ENCODE measurements at regions not wholly inside any gene's neighbourhood (a gene's known extent, or its start where the extent isn't known, plus 50 kb on each side); places are given as distances from the start of the nearest gene placed in this dataset.

DNA sequence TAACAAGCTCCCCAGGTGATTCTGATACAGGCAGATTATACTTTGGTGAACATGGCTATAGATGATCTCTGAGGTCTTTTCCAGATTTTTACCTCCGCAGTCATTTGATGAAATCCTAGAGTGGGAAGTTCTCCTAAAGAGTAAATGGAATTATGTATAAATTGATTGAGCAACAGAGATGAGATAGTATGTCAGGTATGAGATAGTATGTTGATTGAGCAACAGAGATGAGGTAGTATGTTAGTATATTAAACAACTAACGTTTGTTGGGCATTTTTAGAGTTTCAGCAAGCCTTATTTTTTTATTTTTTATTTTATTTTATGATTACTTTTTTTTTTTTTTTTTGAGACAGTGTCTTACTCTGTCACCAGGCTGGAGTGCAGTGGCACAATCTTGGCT, 265.0 kb upstream of the SOX2 start:
- H3K4me2 ChIP-seq (ENCODE audit: low read length) = no peak overlapping the region
- H2AFZ ChIP-seq (ENCODE audit: low read depth, low read length) = no peak overlapping the region
- TF ChIP-seq EZH2phosphoT487 (IDR thresholded peaks at IDR 0.05; ENCODE audit: low read depth) = no peak
- TF ChIP-seq, protein P1, sequence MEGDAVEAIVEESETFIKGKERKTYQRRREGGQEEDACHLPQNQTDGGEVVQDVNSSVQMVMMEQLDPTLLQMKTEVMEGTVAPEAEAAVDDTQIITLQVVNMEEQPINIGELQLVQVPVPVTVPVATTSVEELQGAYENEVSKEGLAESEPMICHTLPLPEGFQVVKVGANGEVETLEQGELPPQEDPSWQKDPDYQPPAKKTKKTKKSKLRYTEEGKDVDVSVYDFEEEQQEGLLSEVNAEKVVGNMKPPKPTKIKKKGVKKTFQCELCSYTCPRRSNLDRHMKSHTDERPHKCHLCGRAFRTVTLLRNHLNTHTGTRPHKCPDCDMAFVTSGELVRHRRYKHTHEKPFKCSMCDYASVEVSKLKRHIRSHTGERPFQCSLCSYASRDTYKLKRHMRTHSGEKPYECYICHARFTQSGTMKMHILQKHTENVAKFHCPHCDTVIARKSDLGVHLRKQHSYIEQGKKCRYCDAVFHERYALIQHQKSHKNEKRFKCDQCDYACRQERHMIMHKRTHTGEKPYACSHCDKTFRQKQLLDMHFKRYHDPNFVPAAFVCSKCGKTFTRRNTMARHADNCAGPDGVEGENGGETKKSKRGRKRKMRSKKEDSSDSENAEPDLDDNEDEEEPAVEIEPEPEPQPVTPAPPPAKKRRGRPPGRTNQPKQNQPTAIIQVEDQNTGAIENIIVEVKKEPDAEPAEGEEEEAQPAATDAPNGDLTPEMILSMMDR (IDR thresholded peaks at IDR 0.05; ENCODE audit: low read depth, low read length) = no peak

DNA sequence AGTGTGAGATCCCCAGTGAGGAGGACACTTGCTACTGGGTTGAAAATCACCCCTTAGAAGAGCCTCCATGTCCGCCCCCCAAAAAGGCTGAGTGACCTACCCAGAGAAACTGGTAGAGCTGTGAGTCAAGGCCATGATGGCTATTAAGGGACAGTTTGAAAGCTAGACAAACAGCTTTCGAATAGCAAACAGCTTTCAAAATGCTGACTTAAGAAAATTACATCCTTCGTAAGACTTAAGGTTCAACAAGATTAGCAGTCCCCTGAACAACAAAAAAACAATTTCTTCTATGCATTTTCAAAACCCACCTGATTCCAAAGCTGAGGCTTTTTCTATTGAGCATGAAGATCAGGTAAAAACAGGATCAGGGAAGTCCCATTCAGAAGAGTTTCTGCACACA, 269.7 kb upstream of the SOX2 start:
- Histone ChIP-seq H3K9me3 (ENCODE audit: insufficient read depth, low read length) (no peaks in the 10 kb centered on the region), H3K4me3 (ENCODE audit: low read length) (no peak overlapping the region), H3K27me3 (ENCODE audit: low read depth, low read length) (no peaks in the 10 kb centered on the region), H3K4me2 (ENCODE audit: low read length) (no peak overlapping the region), H3K79me2 (ENCODE audit: low read length) (no peaks in the 10 kb centered on the region), H4K20me1 (ENCODE audit: insufficient read depth, low read length) (no peaks in the 10 kb centered on the region), H3K4me1 (ENCODE audit: low read length) (no peaks in the 10 kb centered on the region), H3K27ac (ENCODE audit: low read length) (no peak overlapping the region), H3K36me3 (replicated peaks; ENCODE audit: low read depth, low read length) (no peaks in the 10 kb centered on the region), H2AFZ (ENCODE audit: low read depth, low read length) (no peak overlapping the region), H3K9ac (ENCODE audit: low read length) (no peak overlapping the region)
- TF ChIP-seq EZH2phosphoT487 (IDR thresholded peaks at IDR 0.05; ENCODE audit: low read depth) = no peak
- TF ChIP-seq, protein P1 (IDR thresholded peaks at IDR 0.05; ENCODE audit: low read depth, low read length) = no peak

More for the DNA sequence above, 265.0 kb upstream of the SOX2 start:
- H4K20me1 ChIP-seq (ENCODE audit: insufficient read depth, low read length) = no peaks in the 10 kb centered on the region
- H3K36me3 ChIP-seq (replicated peaks; ENCODE audit: low read depth, low read length) = no peaks in the 10 kb centered on the region
- no peaks in the 10 kb centered on the region for H3K9me3 ChIP-seq (ENCODE audit: insufficient read depth, low read length)
- no peak overlapping the region for H3K9ac ChIP-seq (ENCODE audit: low read length)
- H3K4me3 ChIP-seq (ENCODE audit: low read length) = no peak overlapping the region
- H3K27ac ChIP-seq (ENCODE audit: low read length) = no peak overlapping the region
- no peaks in the 10 kb centered on the region for H3K79me2 ChIP-seq (ENCODE audit: low read length)
- H3K27me3 ChIP-seq (ENCODE audit: low read depth, low read length) = no peaks in the 10 kb centered on the region
- H3K4me1 ChIP-seq (ENCODE audit: low read length) = no peaks in the 10 kb centered on the region

DNA sequence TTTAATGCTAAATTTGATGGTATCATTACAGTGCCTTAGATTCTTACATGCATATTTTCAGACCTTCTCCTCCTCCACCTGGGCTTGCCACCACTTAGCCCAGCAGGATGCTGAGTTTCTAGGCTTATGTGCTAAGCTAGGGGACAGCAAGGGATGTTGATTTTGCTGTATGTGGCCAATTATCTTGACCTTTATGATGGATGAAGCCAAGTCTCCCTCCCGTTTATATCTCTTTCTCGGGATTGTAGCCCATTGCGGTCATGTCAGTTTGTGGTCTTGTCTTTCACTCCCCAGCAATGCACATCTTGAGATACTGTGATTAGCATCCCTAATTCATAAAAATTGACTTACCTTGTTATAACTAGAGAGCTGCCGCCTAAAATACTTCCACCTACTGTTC, 278.7 kb upstream of the SOX2 start:
- Histone ChIP-seq H3K27me3 (ENCODE audit: low read depth, low read length) (no peaks in the 10 kb centered on the region), H3K79me2 (ENCODE audit: low read length) (no peaks in the 10 kb centered on the region), H3K4me3 (ENCODE audit: low read length) (no peak overlapping the region), H4K20me1 (ENCODE audit: insufficient read depth, low read length) (no peaks in the 10 kb centered on the region), H3K9ac (ENCODE audit: low read length) (no peak overlapping the region), H3K4me1 (ENCODE audit: low read length) (no peaks in the 10 kb centered on the region), H2AFZ (ENCODE audit: low read depth, low read length) (no peak overlapping the region), H3K27ac (ENCODE audit: low read length) (no peak overlapping the region), H3K9me3 (ENCODE audit: insufficient read depth, low read length) (no peaks in the 10 kb centered on the region), H3K4me2 (ENCODE audit: low read length) (no peak overlapping the region), H3K36me3 (replicated peaks; ENCODE audit: low read depth, low read length) (no peaks in the 10 kb centered on the region)
- TF ChIP-seq EZH2phosphoT487 (IDR thresholded peaks at IDR 0.05; ENCODE audit: low read depth) = no peak

GRCh38 chr3:181431748-181432147, 280.0 kb upstream of the SOX2 start:
- H2AFZ ChIP-seq (ENCODE audit: low read depth, low read length) = no peak overlapping the region
- no peak overlapping the region for H3K27ac ChIP-seq (ENCODE audit: low read length)
- no peaks in the 10 kb centered on the region for H3K27me3 ChIP-seq (ENCODE audit: low read depth, low read length)
- TF ChIP-seq, protein P1 (IDR thresholded peaks at IDR 0.05; ENCODE audit: low read depth, low read length) = no peak
- TF ChIP-seq EZH2phosphoT487 (IDR thresholded peaks at IDR 0.05; ENCODE audit: low read depth) = no peak
- no peak overlapping the region for H3K4me3 ChIP-seq (ENCODE audit: low read length)
- no peaks in the 10 kb centered on the region for H3K79me2 ChIP-seq (ENCODE audit: low read length)
- H3K4me1 ChIP-seq (ENCODE audit: low read length) = no peaks in the 10 kb centered on the region
- no peaks in the 10 kb centered on the region for H3K9me3 ChIP-seq (ENCODE audit: insufficient read depth, low read length)
- no peak overlapping the region for H3K9ac ChIP-seq (ENCODE audit: low read length)
- H3K36me3 ChIP-seq (replicated peaks; ENCODE audit: low read depth, low read length) = no peaks in the 10 kb centered on the region
- no peaks in the 10 kb centered on the region for H4K20me1 ChIP-seq (ENCODE audit: insufficient read depth, low read length)
- no peak overlapping the region for H3K4me2 ChIP-seq (ENCODE audit: low read length)

- no peaks in the 10 kb centered on the region for H3K9me3 ChIP-seq (ENCODE audit: insufficient read depth, low read length)
- H3K79me2 ChIP-seq (ENCODE audit: low read length) = no peaks in the 10 kb centered on the region
- H3K9ac ChIP-seq (ENCODE audit: low read length) = no peak overlapping the region
- H3K27ac ChIP-seq (ENCODE audit: low read length) = no peak overlapping the region
- H3K4me1 ChIP-seq (ENCODE audit: low read length) = no peaks in the 10 kb centered on the region
- H3K4me3 ChIP-seq (ENCODE audit: low read length) = no peak overlapping the region
- H3K4me2 ChIP-seq (ENCODE audit: low read length) = no peak overlapping the region
- no peak for TF ChIP-seq EZH2phosphoT487 (IDR thresholded peaks at IDR 0.05; ENCODE audit: low read depth)
- TF ChIP-seq, protein P1 (IDR thresholded peaks at IDR 0.05; ENCODE audit: low read depth, low read length) = no peak
- no peak overlapping the region for H2AFZ ChIP-seq (ENCODE audit: low read depth, low read length)
- no peaks in the 10 kb centered on the region for H4K20me1 ChIP-seq (ENCODE audit: insufficient read depth, low read length)
- no peaks in the 10 kb centered on the region for H3K36me3 ChIP-seq (replicated peaks; ENCODE audit: low read depth, low read length)
- no peaks in the 10 kb centered on the region for H3K27me3 ChIP-seq (ENCODE audit: low read depth, low read length)
Observed at GRCh38 chr3:181425074-181425473, 286.7 kb upstream of the SOX2 start.

Data from OCI-LY3 (cell line).